ENCODE measurements at regions not wholly inside any gene's neighbourhood (a gene's known extent, or its start where the extent isn't known, plus 50 kb on each side); places are given as distances from the start of the nearest gene placed in this dataset.

GRCh38 chr13:99749271-99750019 lies 222.1 kb downstream of the ZIC5 start:
- TF ChIP-seq REST (IDR thresholded peaks at IDR 0.05; ENCODE audit: insufficient read depth in 1 of 2, low read depth in 2 of 2, low read length in 2 of 2), result no peak
- no peak for TF ChIP-seq POLR2AphosphoS5 (IDR thresholded peaks at IDR 0.05; ENCODE audit: low read depth, low read length)
- TF ChIP-seq FOXP2 (optimal IDR thresholded peaks at IDR 0.05; ENCODE audit: borderline replicate concordance, extremely low read depth, extremely low read length, insufficient read depth), result no peak
- TF ChIP-seq SIN3A (IDR thresholded peaks at IDR 0.05; ENCODE audit: borderline replicate concordance, insufficient read depth, low read length), result no peak
- no peak for TF ChIP-seq TAF1 (IDR thresholded peaks at IDR 0.05; ENCODE audit: borderline replicate concordance, insufficient read depth, low read length)

GRCh38 chr13:99747403-99747710 lies 224.2 kb downstream of the ZIC5 start:
- TF ChIP-seq REST (IDR thresholded peaks at IDR 0.05; ENCODE audit: insufficient read depth in 1 of 2, low read depth in 2 of 2, low read length in 2 of 2) (no peak), TAF1 (IDR thresholded peaks at IDR 0.05; ENCODE audit: borderline replicate concordance, insufficient read depth, low read length) (no peak), POLR2AphosphoS5 (IDR thresholded peaks at IDR 0.05; ENCODE audit: low read depth, low read length) (no peak), FOXP2 (optimal IDR thresholded peaks at IDR 0.05; ENCODE audit: borderline replicate concordance, extremely low read depth, extremely low read length, insufficient read depth) (no peak), SIN3A (IDR thresholded peaks at IDR 0.05; ENCODE audit: borderline replicate concordance, insufficient read depth, low read length) (no peak)

- no peak for TF ChIP-seq FOXP2 (optimal IDR thresholded peaks at IDR 0.05; ENCODE audit: borderline replicate concordance, extremely low read depth, extremely low read length, insufficient read depth)
- no peak for TF ChIP-seq TAF1 (IDR thresholded peaks at IDR 0.05; ENCODE audit: borderline replicate concordance, insufficient read depth, low read length)
- no peak for TF ChIP-seq REST (IDR thresholded peaks at IDR 0.05; ENCODE audit: insufficient read depth in 1 of 2, low read depth in 2 of 2, low read length in 2 of 2)
- no peak for TF ChIP-seq POLR2AphosphoS5 (IDR thresholded peaks at IDR 0.05; ENCODE audit: low read depth, low read length)
- no peak for TF ChIP-seq SIN3A (IDR thresholded peaks at IDR 0.05; ENCODE audit: borderline replicate concordance, insufficient read depth, low read length)
Measured at GRCh38 chr13:99746637-99747402, 224.7 kb downstream of the ZIC5 start.

GRCh38 chr13:99743094-99743493 lies 228.5 kb downstream of the ZIC5 start:
- TF ChIP-seq SIN3A (IDR thresholded peaks at IDR 0.05; ENCODE audit: borderline replicate concordance, insufficient read depth, low read length) (no peak), POLR2AphosphoS5 (IDR thresholded peaks at IDR 0.05; ENCODE audit: low read depth, low read length) (no peak), FOXP2 (optimal IDR thresholded peaks at IDR 0.05; ENCODE audit: borderline replicate concordance, extremely low read depth, extremely low read length, insufficient read depth) (no peak), TAF1 (IDR thresholded peaks at IDR 0.05; ENCODE audit: borderline replicate concordance, insufficient read depth, low read length) (no peak), REST (IDR thresholded peaks at IDR 0.05; ENCODE audit: insufficient read depth in 1 of 2, low read depth in 2 of 2, low read length in 2 of 2) (no peak)

All from PFSK-1 (cell line).